ENCODE measurements at regions not wholly inside any gene's neighbourhood (a gene's known extent, or its start where the extent isn't known, plus 50 kb on each side); places are given as distances from the start of the nearest gene placed in this dataset.

DNA sequence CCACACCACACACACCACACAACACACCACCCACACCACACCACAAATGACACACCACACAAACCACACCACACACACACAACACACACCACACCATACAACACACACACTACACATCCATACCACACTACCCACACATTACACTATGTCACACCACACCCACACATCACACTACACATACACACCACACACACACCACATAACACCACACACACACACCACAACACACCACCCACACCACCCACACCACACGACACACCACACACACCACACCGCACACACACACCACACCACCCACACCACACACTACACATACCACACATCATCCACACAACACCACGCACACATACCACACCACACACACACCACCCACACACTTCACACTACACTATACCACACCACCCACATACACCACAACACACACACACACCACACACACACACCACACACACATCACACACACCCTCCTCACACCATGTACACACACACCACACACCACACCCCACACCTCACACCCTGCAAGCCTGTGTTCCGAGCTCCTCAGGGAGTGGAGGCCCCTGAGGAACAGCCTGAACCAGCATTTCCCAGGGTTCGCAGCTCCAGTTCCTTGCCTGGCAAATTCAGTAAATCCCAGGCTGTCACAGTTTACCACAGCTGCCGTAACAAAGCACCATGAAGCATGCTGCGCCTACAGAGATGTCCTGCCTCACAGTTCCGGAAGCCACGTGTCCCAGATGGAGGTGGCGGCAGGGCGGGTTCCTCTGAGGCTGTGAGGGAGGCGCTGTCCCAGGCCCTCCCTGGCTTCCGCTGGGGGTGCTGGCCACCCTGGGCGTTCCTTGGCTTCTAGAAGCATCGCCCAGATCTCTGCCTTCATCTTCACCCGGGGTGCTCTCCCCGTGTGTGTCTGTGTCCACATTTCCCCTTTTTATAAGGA lies 69.8 kb upstream of the ATP5PO start:
- TF ChIP-seq POLR2A (IDR thresholded peaks at IDR 0.05; ENCODE audit: low read depth, low read length) (no peak), POLR2AphosphoS5 (IDR thresholded peaks at IDR 0.05; ENCODE audit: low read depth, low read length) (no peak), TAF1 (IDR thresholded peaks at IDR 0.05; ENCODE audit: borderline replicate concordance, low read depth, low read length) (no peak)
